Subcutaneous abdominal adipose tissue (tissue), 5 donors: ENCODE measurements at regions not wholly inside any gene's neighbourhood (a gene's known extent, or its start where the extent isn't known, plus 50 kb on each side); places are given as distances from the start of the nearest gene placed in this dataset.

Experiments
- H3K27ac ChIP-seq: one replicate; pipeline ENCODE4 v1.7.0; 2013; ENCODE audit warnings: low read depth, mild to moderate bottlenecking, inconsistent platforms, low read length, moderate library complexity
- H3K27me3 ChIP-seq, 5 donors: one replicate each; pipeline ENCODE4 v1.7.0; 2013; ENCODE audit warnings: low read length in 5 of 5, inconsistent platforms in 1 of 5; ENCODE audit not compliant: control insufficient read depth in 5 of 5, insufficient read depth in 4 of 5
- H3K36me3 ChIP-seq, 5 donors: one replicate each; pipeline ENCODE4 v1.7.0; 2013; ENCODE audit warnings: low read length in 5 of 5; ENCODE audit not compliant: control insufficient read depth in 5 of 5, insufficient read depth in 5 of 5
- H3K4me1 ChIP-seq, 5 donors: one replicate each; pipeline ENCODE4 v1.7.0; 2013; ENCODE audit warnings: low read length in 5 of 5, mild to moderate bottlenecking in 3 of 5, moderate library complexity in 1 of 5; ENCODE audit not compliant: control insufficient read depth in 5 of 5, insufficient read depth in 5 of 5
- H3K4me3 ChIP-seq, 5 donors: one replicate each; pipeline ENCODE4 v1.7.0; 2013; ENCODE audit warnings: low read length in 5 of 5, low read depth in 1 of 5
- H3K9ac ChIP-seq, 5 donors: one replicate each; pipeline ENCODE4 v1.7.0; 2013; ENCODE audit warnings: low read length in 5 of 5, mild to moderate bottlenecking in 4 of 5, moderate library complexity in 3 of 5
- H3K9me3 ChIP-seq, 5 donors: one replicate each; pipeline ENCODE4 v1.7.0; 2013; ENCODE audit warnings: low read length in 5 of 5; ENCODE audit not compliant: control insufficient read depth in 5 of 5
- donor health status: healthy.
- donor health status: healthy.
- donor health status: healthy.
- donor health status: healthy.
- donor health status: healthy.

- Histone ChIP-seq H3K4me3 (no peak overlapping the region), H3K27me3 (peaks cover 6 to 16% (median 14%) of the 10 kb centered on the region in 5 donors), H3K9me3 (peaks cover 0 to 12% (median 6%) of the 10 kb centered on the region in 5 donors), H3K36me3 (no peaks in the 10 kb centered on the region), H3K4me1 (no peaks in the 10 kb centered on the region), H3K27ac (no peak overlapping the region), H3K9ac (no peak overlapping the region)
Observed at GRCh38 chr12:130216031-130216430, 53.8 kb downstream of the FZD10 start.

GRCh38 chr12:130218682-130219081 is 56.4 kb downstream of the FZD10 start:
- no peaks in the 10 kb centered on the region for H3K4me1 ChIP-seq
- H3K27ac ChIP-seq, result no peak overlapping the region
- H3K27me3 ChIP-seq, result peaks cover 6 to 23% (median 19%) of the 10 kb centered on the region in 5 donors
- H3K36me3 ChIP-seq, result no peaks in the 10 kb centered on the region
- peaks cover 0 to 7% (median 1%) of the 10 kb centered on the region in 5 donors for H3K9me3 ChIP-seq
- H3K4me3 ChIP-seq, result no peak overlapping the region
- H3K9ac ChIP-seq, result no peak overlapping the region

- Histone ChIP-seq H3K4me3 (no peak overlapping the region), H3K4me1 (no peaks in the 10 kb centered on the region), H3K9me3 (peaks cover 0 to 14% (median 0%) of the 10 kb centered on the region in 5 donors), H3K9ac (no peak overlapping the region), H3K36me3 (no peaks in the 10 kb centered on the region), H3K27ac (no peak overlapping the region), H3K27me3 (peaks cover 2 to 32% (median 19%) of the 10 kb centered on the region in 5 donors)
Observed at GRCh38 chr12:130219929-130220705, 57.9 kb downstream of the FZD10 start.

GRCh38 chr12:130220706-130221100 is 58.4 kb downstream of the FZD10 start:
- Histone ChIP-seq H3K9me3 (peaks cover 0 to 14% (median 0%) of the 10 kb centered on the region in 5 donors), H3K27me3 (peaks cover 0 to 36% (median 14%) of the 10 kb centered on the region in 5 donors), H3K36me3 (no peaks in the 10 kb centered on the region), H3K4me1 (no peaks in the 10 kb centered on the region), H3K4me3 (no peak overlapping the region), H3K9ac (no peak overlapping the region), H3K27ac (no peak overlapping the region)

DNA sequence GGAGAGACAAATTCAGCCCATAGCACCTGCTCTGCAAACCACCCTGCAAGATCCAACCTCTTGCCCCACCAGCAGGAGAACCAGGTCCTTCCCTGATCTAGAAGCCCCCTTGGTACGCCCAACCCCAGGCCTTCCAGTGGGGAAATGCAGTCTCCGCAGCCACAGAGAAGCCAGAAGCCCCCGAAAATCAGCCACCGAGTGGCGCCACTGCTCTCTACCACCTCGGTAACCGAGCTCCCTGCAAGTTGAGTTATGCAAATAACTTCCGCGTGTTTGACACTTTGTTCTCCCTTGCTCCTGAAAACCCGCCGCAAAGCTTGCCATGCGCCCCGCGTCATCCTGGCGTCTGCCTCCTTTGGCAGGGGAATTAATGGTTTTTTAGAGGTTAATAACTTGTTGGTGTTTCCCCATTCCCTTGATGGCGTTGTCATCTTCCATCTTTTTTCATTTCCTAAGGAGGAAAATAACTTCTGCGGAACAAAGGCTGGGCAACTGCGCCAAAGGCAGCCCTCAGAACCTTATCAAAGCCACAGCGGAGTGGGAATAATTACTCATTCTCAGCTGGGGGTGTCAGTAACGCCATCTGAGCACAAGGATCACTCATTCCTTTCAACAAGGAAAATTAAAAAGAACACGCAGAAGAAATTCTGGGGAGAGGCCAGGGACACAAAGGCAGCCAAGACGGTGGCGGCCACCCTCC is 60.4 kb downstream of the FZD10 start:
- peaks cover 0 to 11% (median 0%) of the 10 kb centered on the region in 5 donors for H3K9me3 ChIP-seq
- H3K4me3 ChIP-seq, result no peak overlapping the region
- H3K27ac ChIP-seq, result no peak overlapping the region
- peaks cover 0 to 31% (median 8%) of the 10 kb centered on the region in 5 donors for H3K27me3 ChIP-seq
- H3K36me3 ChIP-seq, result no peaks in the 10 kb centered on the region
- H3K9ac ChIP-seq, result no peak overlapping the region
- no peaks in the 10 kb centered on the region for H3K4me1 ChIP-seq

- no peaks in the 10 kb centered on the region for H3K4me1 ChIP-seq
- H3K9me3 ChIP-seq, result peaks cover 0 to 10% (median 0%) of the 10 kb centered on the region in 5 donors
- no peak overlapping the region for H3K27ac ChIP-seq
- H3K27me3 ChIP-seq, result peaks cover 0 to 31% (median 11%) of the 10 kb centered on the region in 5 donors
- H3K4me3 ChIP-seq, result no peak overlapping the region
- H3K36me3 ChIP-seq, result no peaks in the 10 kb centered on the region
- no peak overlapping the region for H3K9ac ChIP-seq
Observed at GRCh38 chr12:130223767-130224244, 61.5 kb downstream of the FZD10 start.

- no peak overlapping the region for H3K4me3 ChIP-seq
- H3K27me3 ChIP-seq, result peaks cover 0 to 25% (median 13%) of the 10 kb centered on the region in 5 donors
- peaks cover 0 to 10% (median 0%) of the 10 kb centered on the region in 5 donors for H3K9me3 ChIP-seq
- no peaks in the 10 kb centered on the region for H3K4me1 ChIP-seq
- no peaks in the 10 kb centered on the region for H3K36me3 ChIP-seq
- H3K9ac ChIP-seq, result no peak overlapping the region
- H3K27ac ChIP-seq, result no peak overlapping the region
Observed at GRCh38 chr12:130224613-130225012, 62.3 kb downstream of the FZD10 start.

DNA sequence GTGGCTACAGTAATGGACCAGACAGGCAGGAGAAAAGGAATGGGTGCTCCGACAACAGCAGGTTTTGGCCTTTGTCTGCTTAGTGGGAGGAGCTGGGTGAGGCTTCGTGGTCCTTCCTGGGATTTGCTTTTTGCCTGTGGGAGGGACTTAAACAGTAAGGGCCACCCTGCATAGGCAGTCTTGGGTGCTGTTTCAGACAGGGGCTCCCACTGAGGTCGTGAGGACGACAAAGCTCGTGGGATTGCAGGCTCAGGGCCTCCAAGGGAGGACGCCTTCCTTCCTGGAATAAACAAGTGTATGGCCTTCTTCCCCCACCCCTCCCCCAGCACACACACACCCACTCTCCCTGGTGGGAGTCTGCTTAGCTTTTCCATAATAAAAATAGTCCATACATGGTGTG is 63.1 kb downstream of the FZD10 start:
- no peaks in the 10 kb centered on the region for H3K36me3 ChIP-seq
- H3K9ac ChIP-seq, result no peak overlapping the region
- H3K27me3 ChIP-seq, result peaks cover 0 to 25% (median 13%) of the 10 kb centered on the region in 5 donors
- no peak overlapping the region for H3K27ac ChIP-seq
- H3K9me3 ChIP-seq, result peaks cover 0 to 10% (median 0%) of the 10 kb centered on the region in 5 donors
- no peaks in the 10 kb centered on the region for H3K4me1 ChIP-seq
- H3K4me3 ChIP-seq, result no peak overlapping the region

- no peaks in the 10 kb centered on the region for H3K36me3 ChIP-seq
- H3K27me3 ChIP-seq, result peaks cover 0 to 25% (median 13%) of the 10 kb centered on the region in 5 donors
- peaks cover 0 to 10% (median 4%) of the 10 kb centered on the region in 5 donors for H3K9me3 ChIP-seq
- no peaks in the 10 kb centered on the region for H3K4me1 ChIP-seq
- H3K9ac ChIP-seq, result no peak overlapping the region
- no peak overlapping the region for H3K27ac ChIP-seq
- no peak overlapping the region for H3K4me3 ChIP-seq
Observed at GRCh38 chr12:130226126-130226525, 63.9 kb downstream of the FZD10 start.

DNA sequence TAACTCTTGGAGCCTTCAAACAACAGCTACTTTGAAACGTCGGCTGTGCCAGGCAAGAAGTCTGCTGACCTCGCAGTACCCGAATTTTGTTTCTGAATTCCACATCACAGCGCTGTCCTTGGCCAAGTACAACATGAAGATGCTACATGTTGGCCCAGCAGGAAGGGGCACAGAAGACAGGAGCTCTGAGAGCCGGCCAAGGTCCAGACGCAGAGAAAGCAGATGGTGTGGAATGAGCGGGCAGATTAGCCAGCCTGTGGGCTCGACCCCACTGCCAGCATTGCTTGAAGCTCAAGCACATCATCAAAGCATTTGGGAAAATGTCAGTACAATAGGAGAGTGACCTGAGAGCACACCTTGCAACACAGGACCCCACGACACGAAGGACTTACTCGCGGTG is 64.5 kb downstream of the FZD10 start:
- no peak overlapping the region for H3K27ac ChIP-seq
- no peak overlapping the region for H3K4me3 ChIP-seq
- no peak overlapping the region for H3K9ac ChIP-seq
- no peaks in the 10 kb centered on the region for H3K36me3 ChIP-seq
- peaks cover 0 to 10% (median 4%) of the 10 kb centered on the region in 5 donors for H3K9me3 ChIP-seq
- H3K27me3 ChIP-seq, result peaks cover 0 to 25% (median 16%) of the 10 kb centered on the region in 5 donors
- no peaks in the 10 kb centered on the region for H3K4me1 ChIP-seq
